NT2/D1 (cell line): ENCODE measurements at regions not wholly inside any gene's neighbourhood (a gene's known extent, or its start where the extent isn't known, plus 50 kb on each side); places are given as distances from the start of the nearest gene placed in this dataset.
A peak's percentile ranks its signal among the peaks of the same experiment; 100 is the strongest.

ENCODE experiments used
- DNase-seq: peaks from one replicate; pipeline ENCODE4 v3.0.0-alpha.2; 2011; ENCODE audit warnings: low read depth, low spot score
- H3K27me3 ChIP-seq: 2 replicates; pipeline ENCODE4 v1.6.0; 2011; ENCODE audit warnings: mild to moderate bottlenecking; ENCODE audit not compliant: insufficient read length, insufficient read depth
- H3K36me3 ChIP-seq: 2 replicates; pipeline ENCODE4 v1.6.1; 2011; ENCODE audit warnings: mild to moderate bottlenecking, low read length, mixed read lengths; ENCODE audit not compliant: insufficient read depth, insufficient read length
- H3K4me1 ChIP-seq: 2 replicates; pipeline ENCODE4 v1.5.1; 2011; ENCODE audit not compliant: insufficient read depth, insufficient read length
- H3K4me3 ChIP-seq: 2 replicates; pipeline ENCODE4 v1.5.1; 2011; ENCODE audit warnings: low read depth; ENCODE audit not compliant: insufficient read length
- H3K9ac ChIP-seq: 2 replicates; pipeline ENCODE4 v1.6.0; 2011; ENCODE audit warnings: low read depth; ENCODE audit not compliant: insufficient read length
- H3K9me3 ChIP-seq: 2 replicates; pipeline ENCODE4 v1.5.1; 2011; ENCODE audit warnings: mild to moderate bottlenecking, low read length; ENCODE audit not compliant: insufficient read depth
- SUZ12 ChIP-seq: IDR thresholded peaks from 2 replicates; pipeline ENCODE4 v1.6.1; 2011; ENCODE audit not compliant: insufficient read length, insufficient read depth; ENCODE audit errors: extremely low read depth
- YY1 ChIP-seq: IDR thresholded peaks from 2 replicates; pipeline ENCODE4 v1.6.1; 2011; ENCODE audit not compliant: insufficient read length, insufficient read depth
- ZNF274 ChIP-seq: IDR thresholded peaks from 2 replicates; pipeline ENCODE4 v1.6.1; 2011; ENCODE audit warnings: mild to moderate bottlenecking, low read depth, low read length

GRCh38 chr12:16984484-16984883, 378.5 kb upstream of the LMO3 start:
- H3K4me1 ChIP-seq = no peaks in the 10 kb centered on the region
- no peaks in the 10 kb centered on the region for H3K9me3 ChIP-seq
- no peak for DNase-seq
- H3K27me3 ChIP-seq = no peaks in the 10 kb centered on the region
- no peak overlapping the region for H3K4me3 ChIP-seq
- TF ChIP-seq SUZ12 = no peak
- no peak for TF ChIP-seq YY1
- no peak for TF ChIP-seq ZNF274
- H3K36me3 ChIP-seq = no peaks in the 10 kb centered on the region
- H3K9ac ChIP-seq = no peak overlapping the region

GRCh38 chr12:16972923-16973770, 367.2 kb upstream of the LMO3 start:
- no peaks in the 10 kb centered on the region for H3K36me3 ChIP-seq
- no peak for TF ChIP-seq ZNF274
- no peaks in the 10 kb centered on the region for H3K9me3 ChIP-seq
- H3K27me3 ChIP-seq = no peaks in the 10 kb centered on the region
- no peak overlapping the region for H3K9ac ChIP-seq
- no peak for DNase-seq
- H3K4me1 ChIP-seq = no peaks in the 10 kb centered on the region
- no peak overlapping the region for H3K4me3 ChIP-seq

- DNase-seq = no peak
- no peaks in the 10 kb centered on the region for H3K9me3 ChIP-seq
- H3K27me3 ChIP-seq = no peaks in the 10 kb centered on the region
- no peak overlapping the region for H3K4me3 ChIP-seq
- no peaks in the 10 kb centered on the region for H3K36me3 ChIP-seq
- no peak overlapping the region for H3K9ac ChIP-seq
- H3K4me1 ChIP-seq = no peaks in the 10 kb centered on the region
- TF ChIP-seq YY1 = no peak
- TF ChIP-seq ZNF274 = no peak
- no peak for TF ChIP-seq SUZ12
Measured at GRCh38 chr12:16962889-16963288, 356.9 kb upstream of the LMO3 start.

- no peaks in the 10 kb centered on the region for H3K27me3 ChIP-seq
Measured at GRCh38 chr12:16955083-16955657, 349.2 kb upstream of the LMO3 start.

GRCh38 chr12:16949871-16950667, 344.1 kb upstream of the LMO3 start:
- Histone ChIP-seq H3K9me3 (no peaks in the 10 kb centered on the region), H3K36me3 (no peaks in the 10 kb centered on the region), H3K4me1 (peaks cover 4% of the 10 kb centered on the region), H3K4me3 (no peak overlapping the region), H3K9ac (no peak overlapping the region), H3K27me3 (no peaks in the 10 kb centered on the region)
- no peak for TF ChIP-seq ZNF274
- DNase-seq = peak; percentile 36

More at GRCh38 chr12:16955083-16955657, 349.2 kb upstream of the LMO3 start:
- TF ChIP-seq YY1 (no peak), ZNF274 (no peak), SUZ12 (no peak)
- no peak overlapping the region for H3K4me3 ChIP-seq
- peaks cover under 1% of the 10 kb centered on the region for H3K4me1 ChIP-seq
- no peaks in the 10 kb centered on the region for H3K9me3 ChIP-seq
- no peaks in the 10 kb centered on the region for H3K36me3 ChIP-seq
- DNase-seq = no peak
- H3K9ac ChIP-seq = no peak overlapping the region

- Histone ChIP-seq H3K4me1 (peaks cover 4% of the 10 kb centered on the region), H3K36me3 (no peaks in the 10 kb centered on the region), H3K4me3 (no peak overlapping the region), H3K27me3 (no peaks in the 10 kb centered on the region), H3K9me3 (no peaks in the 10 kb centered on the region), H3K9ac (no peak overlapping the region)
- no peak for TF ChIP-seq SUZ12
- TF ChIP-seq YY1 = no peak
- DNase-seq = no peak
Measured at GRCh38 chr12:16949371-16949770, 343.4 kb upstream of the LMO3 start.

GRCh38 chr12:16946704-16947103, 340.7 kb upstream of the LMO3 start:
- DNase-seq = no peak
- Histone ChIP-seq H3K4me3 (no peak overlapping the region), H3K4me1 (peaks cover 4% of the 10 kb centered on the region), H3K27me3 (no peaks in the 10 kb centered on the region), H3K36me3 (no peaks in the 10 kb centered on the region), H3K9ac (no peak overlapping the region), H3K9me3 (no peaks in the 10 kb centered on the region)
- no peak for TF ChIP-seq ZNF274
- no peak for TF ChIP-seq SUZ12
- no peak for TF ChIP-seq YY1
